HEK293 (cell line): ENCODE measurements at regions not wholly inside any gene's neighbourhood (a gene's known extent, or its start where the extent isn't known, plus 50 kb on each side); places are given as distances from the start of the nearest gene placed in this dataset.

Experiments used
- YY1 ChIP-seq: fragments of 450-650 bp; formaldehyde crosslinking; IDR thresholded peaks from 2 replicates; pipeline ENCODE4 v1.5.1; 2018; ENCODE audit warnings: missing biosample characterization, missing genetic modification characterization
- ZNF501 ChIP-seq: fragments of 450-650 bp; formaldehyde crosslinking; IDR thresholded peaks from 2 replicates; pipeline ENCODE4 v1.5.1; 2016; ENCODE audit warnings: missing biosample characterization, missing genetic modification characterization
- ZNF664 ChIP-seq: fragments of 450-650 bp; formaldehyde crosslinking; IDR thresholded peaks from 2 replicates; pipeline ENCODE4 v1.5.1; 2016; ENCODE audit warnings: missing biosample characterization, missing genetic modification characterization
- ZNF707 ChIP-seq: fragments of 450-650 bp; formaldehyde crosslinking; IDR thresholded peaks from 2 replicates; pipeline ENCODE4 v1.5.1; 2016; ENCODE audit warnings: missing biosample characterization, missing genetic modification characterization
- ZNF785 ChIP-seq: fragments of 450-650 bp; formaldehyde crosslinking; IDR thresholded peaks from 2 replicates; pipeline ENCODE4 v1.5.1; 2016; ENCODE audit warnings: missing biosample characterization, missing genetic modification characterization
- TF ChIP-seq, protein P1 (sequence below): fragments of 450-650 bp; formaldehyde crosslinking; IDR thresholded peaks from 2 replicates; pipeline ENCODE4 v1.5.1; 2016; ENCODE audit warnings: missing biosample characterization, missing genetic modification characterization
- TF ChIP-seq, protein P2 (sequence below): fragments of 450-650 bp; formaldehyde crosslinking; IDR thresholded peaks from 2 replicates; pipeline ENCODE4 v1.5.1; 2016; ENCODE audit warnings: missing biosample characterization, missing genetic modification characterization
- TF ChIP-seq, protein P3 (sequence below): fragments of 450-650 bp; formaldehyde crosslinking; IDR thresholded peaks from 2 replicates; pipeline ENCODE4 v1.5.1; 2016; ENCODE audit warnings: missing biosample characterization, missing genetic modification characterization

DNA sequence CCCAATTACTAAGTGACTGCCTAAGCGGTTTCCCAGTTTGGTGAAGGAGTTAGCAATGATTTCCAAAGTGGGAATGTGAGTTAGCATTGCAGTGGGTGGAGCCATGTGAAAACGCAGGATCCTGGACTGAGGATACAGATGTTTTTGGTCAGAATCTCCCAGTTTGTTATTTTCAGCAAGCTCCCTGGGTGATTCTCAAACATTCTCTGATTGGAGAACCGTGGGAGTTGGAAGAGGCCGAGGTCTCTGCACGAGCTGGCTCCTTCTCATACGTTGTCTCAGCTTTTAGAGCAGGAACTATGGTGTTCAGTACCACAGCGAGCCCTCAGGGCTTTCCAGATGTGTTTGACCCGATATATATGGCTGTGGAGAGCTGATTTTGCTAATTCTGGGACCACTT, 396.5 kb upstream of the NPVF start:
- no peak for TF ChIP-seq YY1 (tag by site-specific recombination)
- TF ChIP-seq ZNF785 (tag by site-specific recombination), result no peak
- TF ChIP-seq, protein P1, sequence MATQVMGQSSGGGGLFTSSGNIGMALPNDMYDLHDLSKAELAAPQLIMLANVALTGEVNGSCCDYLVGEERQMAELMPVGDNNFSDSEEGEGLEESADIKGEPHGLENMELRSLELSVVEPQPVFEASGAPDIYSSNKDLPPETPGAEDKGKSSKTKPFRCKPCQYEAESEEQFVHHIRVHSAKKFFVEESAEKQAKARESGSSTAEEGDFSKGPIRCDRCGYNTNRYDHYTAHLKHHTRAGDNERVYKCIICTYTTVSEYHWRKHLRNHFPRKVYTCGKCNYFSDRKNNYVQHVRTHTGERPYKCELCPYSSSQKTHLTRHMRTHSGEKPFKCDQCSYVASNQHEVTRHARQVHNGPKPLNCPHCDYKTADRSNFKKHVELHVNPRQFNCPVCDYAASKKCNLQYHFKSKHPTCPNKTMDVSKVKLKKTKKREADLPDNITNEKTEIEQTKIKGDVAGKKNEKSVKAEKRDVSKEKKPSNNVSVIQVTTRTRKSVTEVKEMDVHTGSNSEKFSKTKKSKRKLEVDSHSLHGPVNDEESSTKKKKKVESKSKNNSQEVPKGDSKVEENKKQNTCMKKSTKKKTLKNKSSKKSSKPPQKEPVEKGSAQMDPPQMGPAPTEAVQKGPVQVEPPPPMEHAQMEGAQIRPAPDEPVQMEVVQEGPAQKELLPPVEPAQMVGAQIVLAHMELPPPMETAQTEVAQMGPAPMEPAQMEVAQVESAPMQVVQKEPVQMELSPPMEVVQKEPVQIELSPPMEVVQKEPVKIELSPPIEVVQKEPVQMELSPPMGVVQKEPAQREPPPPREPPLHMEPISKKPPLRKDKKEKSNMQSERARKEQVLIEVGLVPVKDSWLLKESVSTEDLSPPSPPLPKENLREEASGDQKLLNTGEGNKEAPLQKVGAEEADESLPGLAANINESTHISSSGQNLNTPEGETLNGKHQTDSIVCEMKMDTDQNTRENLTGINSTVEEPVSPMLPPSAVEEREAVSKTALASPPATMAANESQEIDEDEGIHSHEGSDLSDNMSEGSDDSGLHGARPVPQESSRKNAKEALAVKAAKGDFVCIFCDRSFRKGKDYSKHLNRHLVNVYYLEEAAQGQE, result no peak
- no peak for TF ChIP-seq ZNF501 (tag by site-specific recombination)
- TF ChIP-seq, protein P2, sequence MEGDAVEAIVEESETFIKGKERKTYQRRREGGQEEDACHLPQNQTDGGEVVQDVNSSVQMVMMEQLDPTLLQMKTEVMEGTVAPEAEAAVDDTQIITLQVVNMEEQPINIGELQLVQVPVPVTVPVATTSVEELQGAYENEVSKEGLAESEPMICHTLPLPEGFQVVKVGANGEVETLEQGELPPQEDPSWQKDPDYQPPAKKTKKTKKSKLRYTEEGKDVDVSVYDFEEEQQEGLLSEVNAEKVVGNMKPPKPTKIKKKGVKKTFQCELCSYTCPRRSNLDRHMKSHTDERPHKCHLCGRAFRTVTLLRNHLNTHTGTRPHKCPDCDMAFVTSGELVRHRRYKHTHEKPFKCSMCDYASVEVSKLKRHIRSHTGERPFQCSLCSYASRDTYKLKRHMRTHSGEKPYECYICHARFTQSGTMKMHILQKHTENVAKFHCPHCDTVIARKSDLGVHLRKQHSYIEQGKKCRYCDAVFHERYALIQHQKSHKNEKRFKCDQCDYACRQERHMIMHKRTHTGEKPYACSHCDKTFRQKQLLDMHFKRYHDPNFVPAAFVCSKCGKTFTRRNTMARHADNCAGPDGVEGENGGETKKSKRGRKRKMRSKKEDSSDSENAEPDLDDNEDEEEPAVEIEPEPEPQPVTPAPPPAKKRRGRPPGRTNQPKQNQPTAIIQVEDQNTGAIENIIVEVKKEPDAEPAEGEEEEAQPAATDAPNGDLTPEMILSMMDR (tag by site-specific recombination), result no peak
- TF ChIP-seq ZNF707, result no peak
- TF ChIP-seq, protein P3, sequence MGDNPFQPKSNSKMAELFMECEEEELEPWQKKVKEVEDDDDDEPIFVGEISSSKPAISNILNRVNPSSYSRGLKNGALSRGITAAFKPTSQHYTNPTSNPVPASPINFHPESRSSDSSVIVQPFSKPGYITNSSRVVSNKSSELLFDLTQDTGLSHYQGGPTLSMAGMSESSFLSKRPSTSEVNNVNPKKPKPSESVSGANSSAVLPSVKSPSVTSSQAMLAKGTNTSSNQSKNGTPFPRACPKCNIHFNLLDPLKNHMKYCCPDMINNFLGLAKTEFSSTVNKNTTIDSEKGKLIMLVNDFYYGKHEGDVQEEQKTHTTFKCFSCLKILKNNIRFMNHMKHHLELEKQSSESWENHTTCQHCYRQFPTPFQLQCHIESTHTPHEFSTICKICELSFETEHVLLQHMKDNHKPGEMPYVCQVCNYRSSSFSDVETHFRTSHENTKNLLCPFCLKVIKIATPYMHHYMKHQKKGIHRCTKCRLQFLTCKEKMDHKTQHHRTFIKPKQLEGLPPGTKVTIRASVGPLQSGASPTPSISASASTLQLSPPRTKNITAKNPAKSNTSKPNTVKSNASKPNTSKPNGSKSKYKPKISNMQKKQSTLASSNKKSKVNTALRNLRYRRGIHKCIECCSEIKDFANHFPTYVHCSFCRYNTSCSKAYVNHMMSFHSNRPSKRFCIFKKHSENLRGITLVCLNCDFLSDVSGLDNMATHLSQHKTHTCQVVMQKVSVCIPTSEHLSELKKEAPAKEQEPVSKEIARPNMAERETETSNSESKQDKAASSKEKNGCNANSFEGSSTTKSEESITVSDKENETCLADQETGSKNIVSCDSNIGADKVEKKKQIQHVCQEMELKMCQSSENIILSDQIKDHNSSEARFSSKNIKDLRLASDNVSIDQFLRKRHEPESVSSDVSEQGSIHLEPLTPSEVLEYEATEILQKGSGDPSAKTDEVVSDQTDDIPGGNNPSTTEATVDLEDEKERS, result no peak
- TF ChIP-seq ZNF664, result no peak
